ENCODE measurements at regions not wholly inside any gene's neighbourhood (a gene's known extent, or its start where the extent isn't known, plus 50 kb on each side); places are given as distances from the start of the nearest gene placed in this dataset.

- DNase-seq, result no peak
Observed at GRCh38 chr3:59121346-59122144, 71.7 kb upstream of the CFAP20DC start.

GRCh38 chr3:59118928-59119327 is 69.1 kb upstream of the CFAP20DC start:
- DNase-seq, result no peak

- DNase-seq, result no peak
Observed at GRCh38 chr3:59117396-59117795, 67.6 kb upstream of the CFAP20DC start.

GRCh38 chr3:59116233-59116537 is 66.4 kb upstream of the CFAP20DC start:
- DNase-seq, result no peak

- DNase-seq, result no peak
Observed at GRCh38 chr3:59115364-59116232, 65.8 kb upstream of the CFAP20DC start.

- DNase-seq, result no peak
Observed at GRCh38 chr3:59107856-59108815, 58.3 kb upstream of the CFAP20DC start.

GRCh38 chr3:59106085-59106648 is 56.3 kb upstream of the CFAP20DC start:
- DNase-seq, result no peak

- DNase-seq, result no peak
Observed at GRCh38 chr3:59103552-59103951, 53.7 kb upstream of the CFAP20DC start.

GRCh38 chr3:59101231-59101736 is 51.5 kb upstream of the CFAP20DC start:
- no peak for DNase-seq
